Body of pancreas (tissue), 4 donors: ENCODE measurements at regions not wholly inside any gene's neighbourhood (a gene's known extent, or its start where the extent isn't known, plus 50 kb on each side); places are given as distances from the start of the nearest gene placed in this dataset.

Experiments used
- CTCF ChIP-seq, 7 experiments: fragments of 450-650 bp in 4 of 7; fragments of 200-600 bp in 3 of 7; sonication (generic) in 3 of 7; IDR thresholded peaks; one replicate each; pipeline ENCODE4 v1.5.1; 2016 to 2019; ENCODE audit warnings: antibody characterized with exemption in 7 of 7
- POLR2A ChIP-seq, 3 donors: fragments of 450-650 bp; IDR thresholded peaks; one replicate each; pipeline ENCODE4 v1.6.1; 2016; ENCODE audit warnings: antibody characterized with exemption in 3 of 3, mild to moderate bottlenecking in 2 of 3

GRCh38 chr2:137912371-137912770 lies 51.9 kb upstream of the HNMT start:
- TF ChIP-seq POLR2A (IDR thresholded peaks at IDR 0.05) (no peak), CTCF (IDR thresholded peaks at IDR 0.05) (no peak)
